ENCODE measurements at regions not wholly inside any gene's neighbourhood (a gene's known extent, or its start where the extent isn't known, plus 50 kb on each side); places are given as distances from the start of the nearest gene placed in this dataset.

DNA sequence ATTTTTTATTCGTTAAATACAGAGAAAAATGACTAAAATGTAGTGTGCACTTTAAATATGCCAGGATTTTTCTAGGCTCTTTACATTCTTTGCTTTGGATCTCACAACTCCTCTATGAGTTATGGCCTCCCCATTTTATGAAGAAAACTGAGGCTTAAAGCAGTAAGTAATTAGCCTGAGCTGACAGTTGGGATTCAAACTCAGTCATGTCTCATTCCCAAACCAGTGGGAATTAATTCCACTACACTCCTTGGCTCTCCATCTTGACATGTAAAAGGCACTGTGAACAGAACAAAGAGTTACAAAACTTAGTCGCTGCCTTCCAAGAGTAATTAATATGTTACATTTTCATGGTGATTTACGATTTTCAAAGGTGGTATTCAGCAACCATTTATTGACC lies 351.9 kb downstream of the SATB2 start:
- Mint-ChIP-seq H3K27me3 (ENCODE audit: low read depth) (no peaks in the 10 kb centered on the region), H3K36me3 (ENCODE audit: low read depth) (no peaks in the 10 kb centered on the region), H3K4me1 (peaks cover 4% of the 10 kb centered on the region), H3K9me3 (no peaks in the 10 kb centered on the region), H3K4me3 (no peak overlapping the region), H3K27ac (ENCODE audit: unreplicated experiment) (no peak overlapping the region)
- TF ChIP-seq, protein P1, sequence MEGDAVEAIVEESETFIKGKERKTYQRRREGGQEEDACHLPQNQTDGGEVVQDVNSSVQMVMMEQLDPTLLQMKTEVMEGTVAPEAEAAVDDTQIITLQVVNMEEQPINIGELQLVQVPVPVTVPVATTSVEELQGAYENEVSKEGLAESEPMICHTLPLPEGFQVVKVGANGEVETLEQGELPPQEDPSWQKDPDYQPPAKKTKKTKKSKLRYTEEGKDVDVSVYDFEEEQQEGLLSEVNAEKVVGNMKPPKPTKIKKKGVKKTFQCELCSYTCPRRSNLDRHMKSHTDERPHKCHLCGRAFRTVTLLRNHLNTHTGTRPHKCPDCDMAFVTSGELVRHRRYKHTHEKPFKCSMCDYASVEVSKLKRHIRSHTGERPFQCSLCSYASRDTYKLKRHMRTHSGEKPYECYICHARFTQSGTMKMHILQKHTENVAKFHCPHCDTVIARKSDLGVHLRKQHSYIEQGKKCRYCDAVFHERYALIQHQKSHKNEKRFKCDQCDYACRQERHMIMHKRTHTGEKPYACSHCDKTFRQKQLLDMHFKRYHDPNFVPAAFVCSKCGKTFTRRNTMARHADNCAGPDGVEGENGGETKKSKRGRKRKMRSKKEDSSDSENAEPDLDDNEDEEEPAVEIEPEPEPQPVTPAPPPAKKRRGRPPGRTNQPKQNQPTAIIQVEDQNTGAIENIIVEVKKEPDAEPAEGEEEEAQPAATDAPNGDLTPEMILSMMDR (conservative IDR thresholded peaks at IDR 0.05) = no peak
- DNase-seq (ENCODE audit: low read depth, low spot score) = no peak

DNA sequence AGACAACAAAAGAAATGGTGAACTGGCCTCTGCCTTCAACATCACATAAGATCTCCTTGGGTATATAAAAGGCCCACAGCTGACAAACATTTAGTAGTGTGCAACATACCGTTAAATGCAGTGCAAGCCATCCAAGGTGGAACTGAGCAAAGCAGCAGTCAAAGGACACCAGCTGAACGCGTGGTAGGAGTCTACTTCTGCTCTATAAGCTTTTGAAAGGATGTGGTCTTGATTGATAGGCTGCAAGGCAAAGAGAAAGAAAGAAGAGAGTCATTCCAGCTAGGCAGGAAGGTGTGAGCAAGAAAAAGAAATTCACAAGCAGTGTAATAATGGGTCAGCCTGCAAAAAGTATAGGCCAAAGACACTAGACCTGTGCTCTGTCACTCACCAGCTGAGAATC lies 356.3 kb downstream of the SATB2 start:
- H3K27me3 Mint-ChIP-seq (ENCODE audit: low read depth) = no peaks in the 10 kb centered on the region
- TF ChIP-seq, protein P1 (conservative IDR thresholded peaks at IDR 0.05) = no peak
- no peak overlapping the region for H3K27ac Mint-ChIP-seq (ENCODE audit: unreplicated experiment)
- no peaks in the 10 kb centered on the region for H3K9me3 Mint-ChIP-seq
- no peak for DNase-seq (ENCODE audit: low read depth, low spot score)
- H3K4me1 Mint-ChIP-seq = peaks cover 11% of the 10 kb centered on the region
- no peaks in the 10 kb centered on the region for H3K36me3 Mint-ChIP-seq (ENCODE audit: low read depth)
- H3K4me3 Mint-ChIP-seq = no peak overlapping the region

DNA sequence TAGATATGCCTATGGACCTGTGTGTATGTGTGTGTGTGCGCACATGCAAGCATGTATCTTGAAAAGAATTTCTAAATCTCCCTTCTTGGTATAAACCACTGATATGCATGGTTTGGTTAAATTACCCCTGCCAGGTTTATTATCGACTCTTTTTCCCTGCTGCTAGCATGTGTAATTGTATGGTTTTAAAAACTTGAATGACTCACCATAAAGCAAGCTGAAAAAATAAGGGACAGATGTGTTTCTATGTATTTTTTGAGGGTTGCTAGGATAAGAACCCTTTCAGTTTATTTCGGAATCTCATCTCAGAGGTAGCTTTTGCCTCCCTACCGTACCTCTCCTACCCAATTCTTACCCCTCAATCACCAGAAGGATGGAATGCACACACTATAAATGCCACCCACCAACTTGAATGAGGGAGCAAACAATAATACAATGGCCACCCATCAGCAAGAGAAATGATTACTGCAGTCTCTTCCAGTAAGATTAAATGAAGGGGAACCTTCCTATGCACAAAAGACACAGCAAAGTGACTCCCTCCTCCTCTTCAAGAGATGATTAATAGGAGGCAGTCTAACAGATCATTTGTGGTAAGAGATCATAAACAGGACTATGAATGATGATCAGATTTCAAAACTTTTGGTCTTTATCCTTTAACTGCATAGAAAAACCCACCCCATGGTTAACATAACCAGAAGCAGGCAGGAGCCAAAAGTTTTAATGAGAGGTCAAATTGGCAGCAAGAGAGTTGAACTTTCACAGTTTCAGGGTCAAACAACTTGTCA lies 357.2 kb downstream of the SATB2 start:
- H3K4me3 Mint-ChIP-seq = no peak overlapping the region
- H3K4me1 Mint-ChIP-seq = peaks cover 11% of the 10 kb centered on the region
- H3K9me3 Mint-ChIP-seq = no peaks in the 10 kb centered on the region
- DNase-seq (ENCODE audit: low read depth, low spot score) = no peak
- H3K27me3 Mint-ChIP-seq (ENCODE audit: low read depth) = no peaks in the 10 kb centered on the region
- H3K27ac Mint-ChIP-seq (ENCODE audit: unreplicated experiment) = no peak overlapping the region
- H3K36me3 Mint-ChIP-seq (ENCODE audit: low read depth) = no peaks in the 10 kb centered on the region
- TF ChIP-seq, protein P1 (conservative IDR thresholded peaks at IDR 0.05) = no peak

DNA sequence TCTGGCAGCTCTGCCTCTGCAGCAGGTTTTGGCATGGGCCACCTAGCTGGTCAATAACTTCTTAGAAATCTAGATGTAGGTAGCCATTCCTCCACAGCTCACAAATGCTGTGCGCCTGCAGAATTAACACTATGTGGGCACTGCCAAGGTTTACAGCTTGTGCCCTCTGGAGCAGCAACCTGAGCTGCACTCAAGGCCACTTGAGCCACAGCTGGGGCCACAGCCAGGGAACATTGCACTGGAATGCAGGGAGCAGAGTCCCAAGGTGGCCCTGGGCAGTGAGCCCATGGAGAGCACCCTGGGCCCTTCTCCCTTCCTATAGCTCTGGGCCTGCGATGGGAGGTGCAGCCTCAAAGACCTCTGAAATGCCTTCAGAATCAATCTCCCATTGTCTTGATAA lies 365.3 kb downstream of the SATB2 start:
- Mint-ChIP-seq H3K27ac (ENCODE audit: unreplicated experiment) (no peak overlapping the region), H3K27me3 (ENCODE audit: low read depth) (no peaks in the 10 kb centered on the region), H3K36me3 (ENCODE audit: low read depth) (no peaks in the 10 kb centered on the region), H3K4me1 (no peaks in the 10 kb centered on the region), H3K9me3 (no peaks in the 10 kb centered on the region), H3K4me3 (no peak overlapping the region)
- TF ChIP-seq, protein P1 (conservative IDR thresholded peaks at IDR 0.05) = no peak
- DNase-seq (ENCODE audit: low read depth, low spot score) = no peak

DNA sequence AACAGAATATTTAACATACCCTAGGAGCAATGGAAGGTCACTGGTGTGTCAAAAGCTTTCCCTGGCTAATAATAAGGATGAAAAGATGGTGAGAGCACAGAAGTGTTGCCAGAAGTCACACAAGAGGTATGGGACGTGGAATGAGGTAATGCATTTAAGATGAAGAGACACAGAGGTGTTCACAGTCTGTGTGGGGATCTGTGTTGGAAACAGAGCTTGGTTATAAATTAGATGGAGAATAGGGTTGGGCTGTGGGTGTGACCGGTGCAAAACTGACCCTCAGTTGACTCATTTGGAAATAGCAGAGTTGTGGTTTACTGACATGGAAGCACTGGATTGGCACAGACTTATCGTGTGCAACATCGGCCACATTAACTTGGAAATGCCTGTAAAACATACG lies 372.5 kb downstream of the SATB2 start:
- Mint-ChIP-seq H3K4me1 (no peaks in the 10 kb centered on the region), H3K36me3 (ENCODE audit: low read depth) (no peaks in the 10 kb centered on the region), H3K9me3 (no peaks in the 10 kb centered on the region), H3K27ac (ENCODE audit: unreplicated experiment) (no peak overlapping the region), H3K27me3 (ENCODE audit: low read depth) (no peaks in the 10 kb centered on the region), H3K4me3 (no peak overlapping the region)
- DNase-seq (ENCODE audit: low read depth, low spot score) = no peak
- TF ChIP-seq, protein P1 (conservative IDR thresholded peaks at IDR 0.05) = no peak
